WTC11 (cell line): ENCODE measurements at regions not wholly inside any gene's neighbourhood (a gene's known extent, or its start where the extent isn't known, plus 50 kb on each side); places are given as distances from the start of the nearest gene placed in this dataset.

Source experiments
- ATF2 ChIP-seq: sonication (generic); formaldehyde crosslinking; IDR thresholded peaks from 2 replicates; pipeline ENCODE4 v1.8.1; 2022; ENCODE audit warnings: low read depth, missing genetic modification reagents, borderline replicate concordance
- ATF3 ChIP-seq: sonication (generic); formaldehyde crosslinking; conservative IDR thresholded peaks from 2 replicates; pipeline ENCODE4 v1.8.1; 2022; ENCODE audit warnings: mild to moderate bottlenecking, missing genetic modification reagents
- CREB1 ChIP-seq: sonication (generic); formaldehyde crosslinking; IDR thresholded peaks from 2 replicates; pipeline ENCODE4 v1.8.0; 2023; ENCODE audit warnings: mild to moderate bottlenecking, missing genetic modification reagents
- CTCF ChIP-seq: fragments of 200-600 bp; IDR thresholded peaks from 2 replicates; pipeline ENCODE4 v1.8.0; 2022; ENCODE audit warnings: antibody characterized with exemption
- JUN ChIP-seq: sonication (generic); formaldehyde crosslinking; IDR thresholded peaks from 2 replicates; pipeline ENCODE4 v1.8.0; 2023; ENCODE audit warnings: mild to moderate bottlenecking, missing genetic modification reagents
- MAX ChIP-seq: sonication (generic); formaldehyde crosslinking; IDR thresholded peaks from 2 replicates; pipeline ENCODE4 v1.8.0; 2022; ENCODE audit warnings: mild to moderate bottlenecking, missing genetic modification reagents
- NR1H2 ChIP-seq: sonication (generic); formaldehyde crosslinking; IDR thresholded peaks from 2 replicates; pipeline ENCODE4 v1.9.0; 2021; ENCODE audit warnings: mild to moderate bottlenecking, moderate library complexity, missing genetic modification reagents
- RORB ChIP-seq: fragments of 250-450 bp; sonication (Bioruptor Pico); IDR thresholded peaks from 2 replicates; pipeline ENCODE4 v1.9.0; 2021; ENCODE audit warnings: mild to moderate bottlenecking
- SMAD3 ChIP-seq: sonication (generic); formaldehyde crosslinking; IDR thresholded peaks from 2 replicates; pipeline ENCODE4 v1.8.0; 2022; ENCODE audit warnings: missing genetic modification reagents, mild to moderate bottlenecking, borderline replicate concordance
- SP1 ChIP-seq: sonication (generic); formaldehyde crosslinking; conservative IDR thresholded peaks from 2 replicates; pipeline ENCODE4 v1.8.1; 2022; ENCODE audit warnings: missing genetic modification reagents
- ZBTB43 ChIP-seq: sonication (generic); formaldehyde crosslinking; IDR thresholded peaks from 2 replicates; pipeline ENCODE4 v1.8.1; 2023; ENCODE audit warnings: mild to moderate bottlenecking, missing genetic modification reagents
- ZNF219 ChIP-seq: sonication (generic); formaldehyde crosslinking; IDR thresholded peaks from 2 replicates; pipeline ENCODE4 v1.8.0; 2023; ENCODE audit warnings: missing genetic modification reagents, mild to moderate bottlenecking, borderline replicate concordance
- ZNF425 ChIP-seq: fragments of 250-450 bp; sonication (Bioruptor Pico); conservative IDR thresholded peaks from 2 replicates; pipeline ENCODE4 v1.9.0; 2021; ENCODE audit warnings: mild to moderate bottlenecking
- ZNF671 ChIP-seq: fragments of 250-450 bp; sonication (Bioruptor Pico); IDR thresholded peaks from 2 replicates; pipeline ENCODE4 v1.8.0; 2021; ENCODE audit warnings: mild to moderate bottlenecking

- no peak for TF ChIP-seq ZBTB43
- no peak for TF ChIP-seq CTCF
- TF ChIP-seq ZNF425 (CRISPR knock-in tag) = no peak
- TF ChIP-seq NR1H2 (CRISPR knock-in tag) = no peak
- no peak for TF ChIP-seq RORB (CRISPR knock-in tag)
- TF ChIP-seq ATF3 = no peak
- no peak for TF ChIP-seq ZNF219 (CRISPR knock-in tag)
- no peak for TF ChIP-seq ATF2 (CRISPR knock-in tag)
- no peak for TF ChIP-seq MAX (CRISPR knock-in tag)
- TF ChIP-seq SMAD3 (CRISPR knock-in tag) = no peak
- TF ChIP-seq SP1 (CRISPR knock-in tag) = no peak
- no peak for TF ChIP-seq CREB1 (CRISPR knock-in tag)
- TF ChIP-seq ZNF671 (CRISPR knock-in tag) = no peak
- no peak for TF ChIP-seq JUN (CRISPR knock-in tag)
Observed at GRCh38 chr4:7139167-7139982, 53.0 kb upstream of the SORCS2 start.
